ENCODE measurements at regions not wholly inside any gene's neighbourhood (a gene's known extent, or its start where the extent isn't known, plus 50 kb on each side); places are given as distances from the start of the nearest gene placed in this dataset.
A peak's percentile ranks its signal among the peaks of the same experiment; 100 is the strongest.
"Not testable (repeated sequence)": the region's sequence is repeated elsewhere in the genome, so short reads cannot be mapped to it uniquely, and the experiment has no call there.

DNA sequence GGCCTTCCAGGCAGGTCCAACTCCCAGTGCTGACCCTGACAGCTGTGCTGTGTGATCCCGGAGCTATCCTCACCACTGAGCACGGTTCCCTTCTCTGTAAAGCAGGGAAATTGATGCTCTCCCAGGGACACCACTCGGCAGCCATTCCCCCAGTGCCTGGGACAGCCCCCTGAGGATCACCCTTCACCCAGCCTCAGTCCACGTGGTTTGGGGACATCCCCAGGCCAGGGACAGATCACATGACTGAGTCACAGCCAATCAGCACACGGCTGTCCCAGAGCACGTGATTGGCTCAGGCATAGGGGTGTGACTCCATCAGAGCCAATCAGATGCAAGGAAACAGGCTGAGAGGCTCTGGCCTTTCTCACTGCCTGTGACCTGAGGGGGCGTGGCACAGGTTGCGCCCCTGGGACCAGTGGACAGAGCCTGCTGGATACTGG is 68.8 kb upstream of the SFSWAP start:
- peak; percentile 72 for DNase-seq
- Histone ChIP-seq H3K9me3 (ENCODE audit: low read length) (no peaks in the 10 kb centered on the region), H3K9ac (ENCODE audit: low read length) (no peak overlapping the region), H4K20me1 (ENCODE audit: insufficient read depth, low read depth, low read length) (no peaks in the 10 kb centered on the region), H3K9me2 (replicated peaks; ENCODE audit: insufficient read depth, low read length) (no peaks in the 10 kb centered on the region), H3K27ac (ENCODE audit: low read length) (no peak overlapping the region), H3K4me3 (ENCODE audit: low read length) (no peak overlapping the region), H3K4me1 (ENCODE audit: low read length) (no peaks in the 10 kb centered on the region), H3K4me2 (ENCODE audit: low read depth, low read length, poor library complexity, severe bottlenecking) (no peak overlapping the region), H2AFZ (ENCODE audit: low read length) (no peak overlapping the region), H3K36me3 (ENCODE audit: insufficient read depth, low read length) (no peaks in the 10 kb centered on the region), H3K27me3 (ENCODE audit: low read length) (no peaks in the 10 kb centered on the region), H3K79me2 (ENCODE audit: low read length) (no peaks in the 10 kb centered on the region)

DNA sequence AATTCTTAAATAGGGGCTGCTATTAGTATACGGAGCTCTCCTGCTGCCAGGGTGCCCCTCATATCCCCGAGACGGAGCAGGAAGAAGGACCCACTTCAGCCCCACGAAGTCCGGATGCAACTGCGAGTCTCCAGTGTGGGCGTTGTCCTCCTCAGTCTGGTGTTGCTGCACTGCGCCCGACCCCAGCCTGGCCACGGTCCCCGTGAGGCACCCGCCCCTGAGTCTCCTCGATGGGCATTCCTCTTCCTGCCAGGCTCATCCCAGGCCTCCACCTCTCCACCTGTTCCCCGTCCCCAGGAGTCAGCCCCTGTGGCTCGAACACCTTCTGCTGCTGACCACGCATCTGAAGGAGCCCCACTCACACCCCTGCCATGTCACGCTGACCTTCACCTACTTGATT is 68.1 kb upstream of the SFSWAP start:
- DNase-seq: no peak
- Histone ChIP-seq H3K4me2 (ENCODE audit: low read depth, low read length, poor library complexity, severe bottlenecking) (no peak overlapping the region), H3K27me3 (ENCODE audit: low read length) (no peaks in the 10 kb centered on the region), H3K79me2 (ENCODE audit: low read length) (no peaks in the 10 kb centered on the region), H2AFZ (ENCODE audit: low read length) (no peak overlapping the region), H3K4me1 (ENCODE audit: low read length) (no peaks in the 10 kb centered on the region), H3K9ac (ENCODE audit: low read length) (no peak overlapping the region), H3K9me2 (replicated peaks; ENCODE audit: insufficient read depth, low read length) (no peaks in the 10 kb centered on the region), H3K36me3 (ENCODE audit: insufficient read depth, low read length) (no peaks in the 10 kb centered on the region), H3K4me3 (ENCODE audit: low read length) (no peak overlapping the region), H3K27ac (ENCODE audit: low read length) (no peak overlapping the region), H3K9me3 (ENCODE audit: low read length) (no peaks in the 10 kb centered on the region), H4K20me1 (ENCODE audit: insufficient read depth, low read depth, low read length) (no peaks in the 10 kb centered on the region)

DNA sequence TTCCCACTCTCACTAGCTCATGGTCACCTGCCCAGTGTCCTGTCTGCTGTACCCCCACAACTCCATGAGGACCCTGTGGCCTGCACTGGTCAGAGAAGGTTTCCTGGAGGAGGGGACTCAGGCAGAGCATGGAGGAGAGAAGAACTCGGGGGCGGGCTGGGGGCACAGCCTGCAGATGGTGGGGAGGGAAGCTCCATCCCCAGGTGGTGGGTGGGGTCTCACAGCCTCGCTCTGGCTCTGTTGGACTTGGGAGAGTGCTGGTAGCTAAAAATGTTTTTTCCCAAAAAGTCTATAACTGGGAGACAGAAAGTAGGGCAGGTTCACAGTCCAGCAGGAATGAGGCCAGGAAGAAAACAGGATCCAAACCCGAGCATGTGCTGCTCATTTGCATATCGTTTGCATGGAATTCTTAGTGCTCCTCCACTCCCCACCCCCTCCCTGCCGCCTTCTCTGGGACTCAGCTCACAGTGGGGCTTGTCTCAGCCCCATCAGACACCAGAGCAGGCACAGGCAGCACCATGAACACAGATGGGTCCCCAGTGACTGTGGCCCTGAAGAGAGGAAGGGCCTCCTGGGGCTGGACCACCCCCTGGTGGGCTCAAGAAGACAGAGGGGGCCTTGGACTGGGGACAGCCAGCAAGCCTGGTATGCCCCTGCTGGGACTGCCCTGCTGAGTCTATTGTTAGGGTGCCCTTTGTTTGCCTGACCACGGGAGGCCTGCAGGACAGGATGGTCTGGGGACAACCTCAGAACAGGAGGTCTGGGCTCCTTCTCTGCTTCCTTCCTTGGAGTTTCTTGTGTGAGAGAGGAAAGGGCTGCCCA is 67.0 kb upstream of the SFSWAP start:
- Histone ChIP-seq H3K4me1 (ENCODE audit: low read length) (no peaks in the 10 kb centered on the region), H3K9me3 (ENCODE audit: low read length) (no peaks in the 10 kb centered on the region), H3K4me3 (ENCODE audit: low read length) (no peak overlapping the region), H3K9ac (ENCODE audit: low read length) (no peak overlapping the region), H4K20me1 (ENCODE audit: insufficient read depth, low read depth, low read length) (no peaks in the 10 kb centered on the region), H3K9me2 (replicated peaks; ENCODE audit: insufficient read depth, low read length) (no peaks in the 10 kb centered on the region), H2AFZ (ENCODE audit: low read length) (no peak overlapping the region), H3K4me2 (ENCODE audit: low read depth, low read length, poor library complexity, severe bottlenecking) (no peak overlapping the region), H3K79me2 (ENCODE audit: low read length) (no peaks in the 10 kb centered on the region), H3K36me3 (ENCODE audit: insufficient read depth, low read length) (no peaks in the 10 kb centered on the region), H3K27ac (ENCODE audit: low read length) (no peak overlapping the region), H3K27me3 (ENCODE audit: low read length) (no peaks in the 10 kb centered on the region)
- DNase-seq: no peak

DNA sequence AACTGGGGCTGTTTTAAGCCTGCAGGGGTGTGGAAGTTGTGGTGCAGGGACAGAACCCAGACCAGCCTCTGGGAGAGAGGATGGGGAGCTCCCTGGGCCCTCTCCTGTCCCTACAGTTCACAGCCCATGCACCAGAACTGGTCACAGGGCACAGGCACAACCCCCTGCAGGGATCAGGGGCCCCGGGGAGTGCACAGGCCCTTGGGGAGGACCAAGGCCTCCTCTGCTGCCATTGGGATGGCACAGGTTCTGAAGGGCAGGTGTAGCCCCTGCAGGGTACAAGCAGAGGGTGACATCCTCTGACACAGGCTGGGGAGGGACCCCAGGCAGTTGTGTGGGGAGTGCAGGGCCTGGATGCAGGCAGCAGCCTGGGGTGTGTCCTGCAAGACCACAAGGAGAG is 66.4 kb upstream of the SFSWAP start:
- H3K9me2 ChIP-seq (replicated peaks; ENCODE audit: insufficient read depth, low read length): no peaks in the 10 kb centered on the region
- no peak overlapping the region for H3K9ac ChIP-seq (ENCODE audit: low read length)

DNA sequence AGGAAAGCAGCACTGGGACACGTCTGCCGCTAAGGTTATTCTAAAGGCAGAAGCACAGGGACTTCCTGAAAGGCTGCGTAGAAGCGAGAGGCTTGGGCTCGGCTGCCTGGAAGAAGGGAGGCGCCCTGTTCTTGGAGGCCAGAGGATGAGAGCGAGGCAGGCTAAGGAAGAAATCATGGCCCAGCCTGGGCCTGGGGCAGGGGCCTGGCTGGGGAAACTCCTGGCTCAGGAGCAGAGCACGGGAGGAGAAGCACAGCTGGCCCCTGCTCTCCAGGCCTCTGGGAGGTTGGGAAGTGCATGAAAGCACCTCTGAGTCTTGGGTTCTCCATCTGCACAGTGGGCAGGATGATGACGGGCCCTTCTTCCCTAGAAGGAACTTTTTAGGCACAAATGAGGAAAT is 66.0 kb upstream of the SFSWAP start:
- DNase-seq; H3K9ac ChIP-seq (ENCODE audit: low read length); H3K9me2 ChIP-seq (replicated peaks; ENCODE audit: insufficient read depth, low read length); H4K20me1 ChIP-seq (ENCODE audit: insufficient read depth, low read depth, low read length); H3K4me3 ChIP-seq (ENCODE audit: low read length); H3K4me2 ChIP-seq (ENCODE audit: low read depth, low read length, poor library complexity, severe bottlenecking); H2AFZ ChIP-seq (ENCODE audit: low read length); H3K9me3 ChIP-seq (ENCODE audit: low read length); H3K27ac ChIP-seq (ENCODE audit: low read length); H3K36me3 ChIP-seq (ENCODE audit: insufficient read depth, low read length); H3K27me3 ChIP-seq (ENCODE audit: low read length); H3K4me1 ChIP-seq (ENCODE audit: low read length); H3K79me2 ChIP-seq (ENCODE audit: low read length): not testable (repeated sequence)

More for the DNA sequence above, 66.4 kb upstream of the SFSWAP start:
- H3K9me3 ChIP-seq (ENCODE audit: low read length): no peaks in the 10 kb centered on the region
- H3K79me2 ChIP-seq (ENCODE audit: low read length): no peaks in the 10 kb centered on the region
- H3K4me3 ChIP-seq (ENCODE audit: low read length): no peak overlapping the region
- no peak overlapping the region for H3K27ac ChIP-seq (ENCODE audit: low read length)
- no peak for DNase-seq
- H3K4me2 ChIP-seq (ENCODE audit: low read depth, low read length, poor library complexity, severe bottlenecking): no peak overlapping the region
- H4K20me1 ChIP-seq (ENCODE audit: insufficient read depth, low read depth, low read length): no peaks in the 10 kb centered on the region
- H3K36me3 ChIP-seq (ENCODE audit: insufficient read depth, low read length): no peaks in the 10 kb centered on the region
- no peaks in the 10 kb centered on the region for H3K27me3 ChIP-seq (ENCODE audit: low read length)
- H2AFZ ChIP-seq (ENCODE audit: low read length): no peak overlapping the region
- H3K4me1 ChIP-seq (ENCODE audit: low read length): no peaks in the 10 kb centered on the region

DNA sequence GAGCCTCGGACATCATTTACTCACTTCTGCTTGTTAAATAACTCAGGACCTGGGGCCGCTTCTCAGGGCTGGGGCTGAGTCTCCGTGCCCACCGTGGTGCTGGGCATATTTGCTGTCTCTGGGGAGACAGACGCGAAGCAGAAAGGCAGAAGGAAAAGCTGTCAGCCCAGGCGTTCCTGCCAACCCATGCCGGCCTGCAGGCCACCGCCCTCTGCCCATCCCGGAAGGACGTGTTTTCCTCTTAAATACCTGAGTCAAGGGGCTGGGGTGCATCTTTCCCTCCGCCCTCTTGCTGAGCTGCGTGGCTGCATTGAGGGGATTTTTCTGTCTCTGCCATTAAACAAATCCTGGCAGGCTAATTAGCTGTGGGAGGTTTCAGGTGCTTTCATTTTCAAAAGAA is 65.3 kb upstream of the SFSWAP start:
- not testable (repeated sequence) for H3K9me2 ChIP-seq (replicated peaks; ENCODE audit: insufficient read depth, low read length)

GRCh38 chr12:131646444-131646843 is 64.4 kb upstream of the SFSWAP start:
- H3K9me3 ChIP-seq (ENCODE audit: low read length); H2AFZ ChIP-seq (ENCODE audit: low read length); H3K4me2 ChIP-seq (ENCODE audit: low read depth, low read length, poor library complexity, severe bottlenecking); H3K36me3 ChIP-seq (ENCODE audit: insufficient read depth, low read length); H3K4me3 ChIP-seq (ENCODE audit: low read length); H3K79me2 ChIP-seq (ENCODE audit: low read length); H3K9ac ChIP-seq (ENCODE audit: low read length); H3K9me2 ChIP-seq (replicated peaks; ENCODE audit: insufficient read depth, low read length); DNase-seq; H3K27ac ChIP-seq (ENCODE audit: low read length); H4K20me1 ChIP-seq (ENCODE audit: insufficient read depth, low read depth, low read length); H3K4me1 ChIP-seq (ENCODE audit: low read length); H3K27me3 ChIP-seq (ENCODE audit: low read length): not testable (repeated sequence)

More for the DNA sequence above, 65.3 kb upstream of the SFSWAP start:
- not testable (repeated sequence) for H3K27me3 ChIP-seq (ENCODE audit: low read length); H3K27ac ChIP-seq (ENCODE audit: low read length); H3K4me2 ChIP-seq (ENCODE audit: low read depth, low read length, poor library complexity, severe bottlenecking); H4K20me1 ChIP-seq (ENCODE audit: insufficient read depth, low read depth, low read length); H3K4me3 ChIP-seq (ENCODE audit: low read length); H3K4me1 ChIP-seq (ENCODE audit: low read length); H3K9ac ChIP-seq (ENCODE audit: low read length); H3K9me3 ChIP-seq (ENCODE audit: low read length); H3K36me3 ChIP-seq (ENCODE audit: insufficient read depth, low read length); DNase-seq; H2AFZ ChIP-seq (ENCODE audit: low read length); H3K79me2 ChIP-seq (ENCODE audit: low read length)

GRCh38 chr12:131647667-131648066 is 63.2 kb upstream of the SFSWAP start:
- Histone ChIP-seq H3K9me2 (replicated peaks; ENCODE audit: insufficient read depth, low read length) (no peaks in the 10 kb centered on the region), H3K9ac (ENCODE audit: low read length) (no peak overlapping the region), H3K9me3 (ENCODE audit: low read length) (no peaks in the 10 kb centered on the region), H3K27ac (ENCODE audit: low read length) (no peak overlapping the region), H4K20me1 (ENCODE audit: insufficient read depth, low read depth, low read length) (no peaks in the 10 kb centered on the region), H2AFZ (ENCODE audit: low read length) (no peak overlapping the region), H3K36me3 (ENCODE audit: insufficient read depth, low read length) (no peaks in the 10 kb centered on the region), H3K79me2 (ENCODE audit: low read length) (no peaks in the 10 kb centered on the region), H3K4me3 (ENCODE audit: low read length) (no peak overlapping the region), H3K4me2 (ENCODE audit: low read depth, low read length, poor library complexity, severe bottlenecking) (no peak overlapping the region), H3K4me1 (ENCODE audit: low read length) (no peaks in the 10 kb centered on the region), H3K27me3 (ENCODE audit: low read length) (no peaks in the 10 kb centered on the region)
- DNase-seq: no peak

Measured in Karpas-422 (cell line).